Fibroblast of peridontal ligament (primary cell): ENCODE measurements at regions not wholly inside any gene's neighbourhood (a gene's known extent, or its start where the extent isn't known, plus 50 kb on each side); places are given as distances from the start of the nearest gene placed in this dataset.
"Not testable (repeated sequence)": the region's sequence is repeated elsewhere in the genome, so short reads cannot be mapped to it uniquely, and the experiment has no call there.

Source experiments
- DNase-seq: peaks from one replicate; pipeline ENCODE4 v3.0.0-alpha.2; 2010; ENCODE audit errors: extremely low read depth

GRCh38 chr13:74300162-74300561 lies 166.0 kb upstream of the KLF12 start:
- no peak for DNase-seq

- no peak for DNase-seq
Observed at GRCh38 chr13:74299721-74300120, 165.5 kb upstream of the KLF12 start.

- DNase-seq = no peak
Observed at GRCh38 chr13:74298923-74299322, 164.7 kb upstream of the KLF12 start.

DNA sequence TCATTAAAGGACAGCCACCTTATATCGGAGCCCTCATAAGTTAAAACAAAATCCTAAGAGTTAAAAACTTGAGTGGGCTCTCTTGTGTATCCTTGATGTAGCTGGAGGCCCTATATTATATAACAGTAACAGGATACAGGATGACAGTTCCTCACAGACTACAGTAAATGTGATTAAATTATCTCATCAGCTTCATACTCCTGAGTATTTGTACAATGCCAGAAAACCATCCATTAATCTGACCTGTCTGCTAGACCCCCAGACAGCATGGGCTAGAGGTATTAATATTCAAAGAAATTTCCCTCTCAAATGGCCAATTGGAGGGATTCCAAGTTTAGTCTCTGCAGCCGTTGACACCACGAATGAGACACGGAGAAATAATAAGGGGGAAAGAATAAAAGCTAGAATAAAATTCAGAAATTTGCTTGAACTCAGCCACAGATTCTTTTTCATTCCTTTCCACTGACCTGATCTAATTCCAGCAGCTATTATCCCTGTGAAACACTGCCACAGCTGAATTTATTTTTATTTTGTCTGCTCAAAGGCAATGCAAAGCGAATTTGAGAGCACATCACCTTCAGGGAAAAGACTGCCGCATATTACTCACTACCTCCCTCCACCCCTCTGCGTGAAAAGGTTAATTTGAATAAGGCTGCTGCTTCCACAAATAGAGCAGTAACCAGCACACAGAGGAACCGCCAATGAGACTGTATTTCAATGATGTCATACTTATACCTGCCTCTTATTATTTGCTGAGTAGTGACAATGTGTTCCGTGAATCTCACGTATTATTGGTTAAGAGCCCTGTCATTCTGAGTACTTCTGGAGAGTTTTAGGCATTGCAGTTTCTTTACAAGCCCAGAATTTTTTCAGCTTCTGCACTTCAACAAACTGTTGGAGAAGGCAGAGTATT lies 155.9 kb upstream of the KLF12 start:
- DNase-seq = peak; percentile 91

GRCh38 chr13:74289107-74289506 lies 154.9 kb upstream of the KLF12 start:
- DNase-seq = no peak

DNA sequence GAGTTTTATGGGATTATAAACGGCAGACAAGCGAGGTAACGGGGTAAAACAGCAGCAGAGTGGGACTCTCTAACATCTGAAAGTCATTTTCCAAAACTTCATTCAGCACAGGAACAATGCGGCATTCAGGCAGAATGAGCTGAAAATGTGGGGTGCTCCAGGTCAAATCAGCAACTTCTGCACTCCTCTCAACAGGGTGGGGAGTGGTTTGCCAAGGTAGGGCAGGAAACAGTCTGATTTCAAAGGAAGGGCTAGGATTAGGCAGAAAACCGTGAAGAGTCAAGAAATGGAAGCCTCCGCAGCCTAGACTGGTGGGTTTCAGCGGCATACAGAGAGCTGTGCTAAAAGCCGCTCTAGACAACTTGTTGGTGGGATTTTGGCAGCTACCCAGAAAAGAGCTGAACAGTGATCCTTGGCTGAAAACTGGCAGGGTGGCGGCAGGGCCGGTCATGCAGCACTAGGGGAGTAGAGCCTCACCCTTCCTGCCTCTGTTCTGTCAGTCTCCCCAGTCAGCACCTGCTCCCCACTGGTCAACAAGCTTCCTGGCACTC lies 154.2 kb upstream of the KLF12 start:
- DNase-seq = no peak

- DNase-seq = peak; percentile 78
Observed at GRCh38 chr13:74287724-74288169, 153.5 kb upstream of the KLF12 start.

DNA sequence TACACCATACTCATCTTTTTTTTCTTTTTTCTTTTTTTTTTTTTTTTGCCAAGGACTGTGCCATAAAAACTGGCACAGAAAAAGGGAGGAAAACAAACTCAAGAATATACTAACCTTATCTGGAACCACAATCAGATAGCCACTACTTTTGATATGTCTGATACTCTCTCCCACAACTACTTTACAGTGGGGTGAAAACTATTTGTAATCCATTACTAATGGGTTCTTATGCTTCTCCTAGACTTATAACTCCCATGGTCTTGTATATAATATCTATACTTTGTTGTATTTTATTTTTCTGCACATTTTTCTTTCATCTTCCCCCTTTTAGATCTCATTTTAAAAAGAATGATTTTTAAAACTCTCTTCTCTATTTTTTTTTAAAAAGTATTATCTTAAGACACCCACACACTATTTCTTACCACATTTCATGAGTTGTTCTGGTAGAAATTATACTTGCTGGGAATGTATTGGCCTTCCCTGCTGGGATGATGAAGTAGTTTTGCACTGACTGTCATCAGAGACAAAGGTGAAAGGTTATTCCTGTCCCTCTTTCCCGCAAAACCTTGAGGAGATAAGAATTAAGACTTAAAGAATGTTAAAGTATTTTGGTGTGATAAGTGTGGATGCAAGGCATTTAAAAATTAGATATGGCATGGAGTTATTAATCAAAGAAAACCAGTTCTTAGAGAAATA lies 146.7 kb upstream of the KLF12 start:
- no peak for DNase-seq

DNA sequence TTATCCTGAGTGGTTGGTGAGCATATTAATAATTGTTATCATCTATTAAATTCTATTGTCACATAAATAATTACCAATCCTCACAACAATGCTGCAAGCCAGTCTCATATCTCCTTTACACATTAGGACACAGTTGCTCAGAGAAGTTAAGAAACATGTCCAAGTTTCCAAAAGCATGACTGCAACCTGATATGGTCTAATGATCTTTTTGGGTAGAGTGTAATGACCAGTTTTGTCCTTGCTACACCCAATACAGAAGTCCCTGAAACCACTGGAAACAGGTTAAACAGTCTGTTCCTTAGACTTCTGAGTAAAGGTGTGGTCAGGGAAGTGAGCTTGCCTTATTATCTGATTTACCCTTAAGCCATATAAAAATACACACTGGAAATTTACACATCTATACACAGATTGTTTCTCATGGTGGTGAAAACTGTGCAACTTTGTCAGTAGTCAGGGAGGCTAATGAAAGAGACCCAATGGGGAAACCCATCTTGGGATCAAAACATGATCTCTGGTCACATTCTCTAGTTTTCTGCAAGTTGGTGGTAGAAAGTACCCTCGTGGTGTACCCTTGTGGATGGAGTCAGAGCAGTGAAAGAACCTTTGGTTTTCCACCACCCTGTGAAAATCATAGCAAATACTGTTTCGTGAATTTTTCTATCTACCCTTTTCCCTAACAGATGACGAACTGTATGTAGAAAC lies 146.0 kb upstream of the KLF12 start:
- DNase-seq = no peak

GRCh38 chr13:74278901-74279300 lies 144.7 kb upstream of the KLF12 start:
- no peak for DNase-seq

- DNase-seq = no peak
Observed at GRCh38 chr13:74274916-74275315, 140.7 kb upstream of the KLF12 start.

GRCh38 chr13:74273581-74273980 lies 139.4 kb upstream of the KLF12 start:
- DNase-seq = peak; percentile 62

- no peak for DNase-seq
Observed at GRCh38 chr13:74272826-74273225, 138.6 kb upstream of the KLF12 start.

DNA sequence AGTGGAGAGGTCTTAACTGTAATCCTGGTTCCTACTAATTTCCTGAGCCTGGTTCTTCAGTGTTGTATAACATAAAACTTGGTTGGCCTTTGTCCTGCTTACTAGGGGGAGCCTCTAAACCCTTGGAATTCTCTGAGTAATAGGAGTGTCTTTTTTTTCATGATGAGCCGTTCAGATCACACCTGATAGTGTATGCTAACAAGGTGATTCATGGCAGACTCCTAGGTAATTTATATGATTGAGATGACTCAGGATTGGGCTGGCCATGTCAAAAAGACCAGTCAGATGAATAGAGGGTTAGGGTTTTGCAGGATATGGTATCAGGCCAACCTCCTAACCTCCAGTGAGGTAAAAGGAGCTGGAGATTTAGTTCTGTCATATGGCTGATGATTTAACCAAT lies 135.8 kb upstream of the KLF12 start:
- no peak for DNase-seq

GRCh38 chr13:74266861-74267260 lies 132.7 kb upstream of the KLF12 start:
- no peak for DNase-seq

DNA sequence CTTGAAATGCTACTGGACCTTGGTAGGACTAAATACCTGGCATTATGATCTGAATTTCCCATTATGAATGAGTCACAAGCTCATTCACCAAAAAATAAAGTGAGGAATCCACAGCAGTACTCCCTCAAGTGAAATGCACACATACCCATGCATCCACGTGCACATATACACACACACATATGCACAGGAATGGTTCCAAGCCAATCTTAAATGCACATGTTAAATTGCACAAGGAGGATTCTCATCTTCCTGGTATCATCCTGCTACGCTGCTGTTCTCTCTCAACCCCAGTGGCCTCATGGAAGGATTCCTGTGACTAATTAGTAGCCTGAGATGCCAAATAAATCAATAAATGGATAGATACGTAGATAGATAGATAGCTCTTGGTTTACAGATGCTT lies 132.1 kb upstream of the KLF12 start:
- DNase-seq = no peak

DNA sequence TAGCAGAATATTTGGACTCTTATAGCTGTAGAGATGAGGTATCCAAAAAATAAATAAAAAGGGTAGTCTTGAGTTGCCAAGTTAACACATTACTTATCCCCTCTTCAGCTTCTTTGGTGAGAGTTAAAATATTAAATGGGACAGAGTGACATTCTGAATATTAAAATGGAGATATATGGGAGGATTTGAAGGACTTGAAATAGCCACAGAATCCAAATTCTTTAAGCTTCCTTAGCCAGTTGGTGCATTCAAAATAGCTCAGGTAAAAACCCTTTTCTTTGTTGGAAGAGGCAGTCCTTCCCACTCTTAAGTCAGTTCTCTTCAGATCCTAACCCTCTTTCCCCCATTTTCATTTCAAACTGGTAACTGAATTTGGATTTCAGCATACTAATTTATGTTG lies 130.1 kb upstream of the KLF12 start:
- DNase-seq = no peak

DNA sequence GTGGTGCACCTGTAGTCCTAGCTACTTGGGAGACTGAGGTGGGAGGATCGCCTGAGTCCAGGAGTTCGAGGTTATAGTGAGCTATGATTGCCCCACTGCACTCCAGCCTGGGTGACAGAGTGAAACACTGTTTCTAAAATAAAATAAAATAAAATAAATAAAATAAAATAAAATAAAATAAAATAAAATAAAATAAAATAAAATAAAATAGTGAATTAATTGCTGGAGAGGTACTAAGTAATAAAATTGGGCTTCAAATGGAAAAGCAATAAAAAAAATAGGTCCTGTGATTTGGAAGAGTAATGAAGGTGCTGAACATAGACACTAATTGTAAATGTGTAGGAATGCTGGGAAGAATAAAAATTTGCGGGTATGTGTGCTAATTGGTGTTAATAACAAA lies 126.2 kb upstream of the KLF12 start:
- DNase-seq = not testable (repeated sequence)

DNA sequence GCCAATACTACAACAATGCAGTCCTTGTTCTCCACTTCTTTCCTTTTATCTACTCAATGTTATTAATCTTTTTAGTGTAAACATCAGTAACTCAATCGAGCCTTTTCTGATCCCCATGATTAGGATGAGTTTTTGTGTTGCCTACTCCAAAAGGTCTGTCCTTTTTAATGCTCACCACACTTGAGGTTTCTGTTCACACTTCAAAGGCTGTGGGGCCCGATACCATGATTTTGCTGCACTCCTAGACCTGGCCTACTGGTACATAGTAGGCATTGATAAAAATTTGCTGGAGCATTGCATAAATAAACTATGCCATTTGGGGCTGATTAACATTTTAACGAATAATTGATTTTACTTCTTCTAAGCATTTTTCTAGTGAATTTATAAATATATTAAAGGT lies 125.4 kb upstream of the KLF12 start:
- DNase-seq = no peak

GRCh38 chr13:74258961-74259360 lies 124.8 kb upstream of the KLF12 start:
- DNase-seq = no peak

DNA sequence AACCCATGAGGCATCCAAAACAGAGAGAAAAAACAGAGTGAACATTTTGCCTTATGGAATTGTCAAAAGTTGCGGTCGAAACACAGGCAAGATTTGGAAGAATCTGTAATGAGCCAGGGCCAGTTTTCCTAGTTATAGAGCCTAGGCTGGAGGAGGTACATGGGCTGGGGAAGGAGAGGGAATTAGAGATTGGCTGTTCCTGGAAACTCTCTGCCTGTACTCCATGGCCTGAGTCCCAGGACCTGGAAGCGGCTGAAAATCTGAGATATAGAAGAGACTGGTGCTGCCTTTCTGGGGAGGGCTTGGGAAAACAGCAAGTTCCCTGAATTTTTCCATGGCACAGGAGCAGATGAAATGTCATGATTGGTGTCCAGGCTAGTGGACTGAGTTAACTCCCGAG lies 122.8 kb upstream of the KLF12 start:
- no peak for DNase-seq

- DNase-seq = no peak
Observed at GRCh38 chr13:74253161-74253560, 119.0 kb upstream of the KLF12 start.
